ENCODE measurements at regions not wholly inside any gene's neighbourhood (a gene's known extent, or its start where the extent isn't known, plus 50 kb on each side); places are given as distances from the start of the nearest gene placed in this dataset.
"Not testable (repeated sequence)": the region's sequence is repeated elsewhere in the genome, so short reads cannot be mapped to it uniquely, and the experiment has no call there.

DNA sequence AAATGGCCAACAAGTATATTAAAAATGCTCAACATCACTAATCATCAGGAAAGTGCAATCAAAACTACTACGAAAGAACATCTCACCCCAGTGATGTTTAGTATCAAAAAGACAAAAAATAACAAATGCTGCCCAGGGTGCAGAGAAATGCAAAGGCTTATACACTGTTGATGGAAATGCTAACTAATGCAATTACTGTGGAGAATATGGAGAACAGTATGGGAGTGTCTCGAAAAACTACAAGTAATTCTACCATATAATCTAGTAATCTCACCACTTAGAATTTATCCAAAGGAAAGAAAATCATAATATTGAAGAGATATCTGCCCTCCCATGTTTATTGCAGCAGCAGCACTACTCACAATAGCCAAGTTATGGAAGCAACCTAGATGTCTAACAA, 246.5 kb upstream of the VLDLR start:
- POLR2A ChIA-PET = no interaction called here

DNA sequence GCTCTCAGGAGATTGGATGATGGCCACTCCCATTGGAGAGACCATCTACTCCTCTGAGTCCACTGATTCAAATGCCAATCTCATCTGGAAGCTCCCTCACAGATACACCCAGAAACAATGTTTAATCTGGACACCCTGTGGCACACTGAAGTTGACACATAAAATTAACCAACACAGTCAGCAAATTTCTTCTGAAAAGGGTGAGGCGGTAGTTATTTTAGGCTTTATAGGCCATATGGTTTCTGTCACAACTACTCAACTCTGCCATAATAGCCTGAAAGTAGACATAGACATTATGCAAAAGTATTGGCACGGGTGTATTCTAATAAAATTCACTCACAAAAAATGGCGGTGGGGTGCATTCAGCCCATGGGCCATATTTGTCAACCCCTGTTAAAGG, 244.5 kb upstream of the VLDLR start:
- no peaks in the 10 kb centered on the region for H3K4me1 Mint-ChIP-seq (ENCODE audit: low read depth)
- POLR2A ChIA-PET = no interaction called here
- no peak overlapping the region for H3K4me3 Mint-ChIP-seq
- H3K36me3 Mint-ChIP-seq (ENCODE audit: low read depth) = no peaks in the 10 kb centered on the region
- H3K9me3 Mint-ChIP-seq (ENCODE audit: insufficient read depth) = no peaks in the 10 kb centered on the region
- no peak overlapping the region for H3K27ac Mint-ChIP-seq
- no peak for ATAC-seq
- no peaks in the 10 kb centered on the region for H3K27me3 Mint-ChIP-seq (ENCODE audit: low read depth)
- CTCF ChIA-PET = no interaction called here
- no peak for DNase-seq

More for the DNA sequence above, 246.5 kb upstream of the VLDLR start:
- DNase-seq = no peak
- peaks cover 2% of the 10 kb centered on the region for H3K27me3 Mint-ChIP-seq (ENCODE audit: low read depth)
- CTCF ChIA-PET = no interaction called here
- no peaks in the 10 kb centered on the region for H3K4me1 Mint-ChIP-seq (ENCODE audit: low read depth)
- no peak overlapping the region for H3K4me3 Mint-ChIP-seq
- no peak overlapping the region for H3K27ac Mint-ChIP-seq
- no peaks in the 10 kb centered on the region for H3K36me3 Mint-ChIP-seq (ENCODE audit: low read depth)
- no peaks in the 10 kb centered on the region for H3K9me3 Mint-ChIP-seq (ENCODE audit: insufficient read depth)
- no peak for ATAC-seq

DNA sequence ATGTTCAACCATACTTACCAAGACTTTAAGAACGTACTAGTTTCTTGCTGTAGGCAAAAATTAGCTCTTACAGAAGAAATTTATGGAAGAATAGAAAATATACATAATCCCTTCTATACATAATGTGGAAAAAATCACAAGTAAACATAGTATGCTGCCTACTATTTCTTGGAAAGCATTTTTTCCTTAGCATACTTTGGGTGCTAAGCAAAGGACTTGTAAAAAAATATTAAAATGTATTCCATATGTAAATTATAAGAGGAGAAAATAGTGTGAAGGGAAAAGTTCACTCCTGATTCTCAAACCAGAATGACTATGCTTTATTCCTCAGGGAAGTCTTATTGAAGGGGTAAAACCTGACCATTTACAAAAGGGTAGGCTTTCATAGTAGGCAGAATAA, 243.8 kb upstream of the VLDLR start:
- DNase-seq = no peak
- no peaks in the 10 kb centered on the region for H3K4me1 Mint-ChIP-seq (ENCODE audit: low read depth)
- no peaks in the 10 kb centered on the region for H3K9me3 Mint-ChIP-seq (ENCODE audit: insufficient read depth)
- ChIA-PET CTCF (no interaction called here), POLR2A (no interaction called here)
- no peak overlapping the region for H3K27ac Mint-ChIP-seq
- no peaks in the 10 kb centered on the region for H3K36me3 Mint-ChIP-seq (ENCODE audit: low read depth)
- H3K27me3 Mint-ChIP-seq (ENCODE audit: low read depth) = no peaks in the 10 kb centered on the region
- no peak overlapping the region for H3K4me3 Mint-ChIP-seq
- ATAC-seq = no peak

DNA sequence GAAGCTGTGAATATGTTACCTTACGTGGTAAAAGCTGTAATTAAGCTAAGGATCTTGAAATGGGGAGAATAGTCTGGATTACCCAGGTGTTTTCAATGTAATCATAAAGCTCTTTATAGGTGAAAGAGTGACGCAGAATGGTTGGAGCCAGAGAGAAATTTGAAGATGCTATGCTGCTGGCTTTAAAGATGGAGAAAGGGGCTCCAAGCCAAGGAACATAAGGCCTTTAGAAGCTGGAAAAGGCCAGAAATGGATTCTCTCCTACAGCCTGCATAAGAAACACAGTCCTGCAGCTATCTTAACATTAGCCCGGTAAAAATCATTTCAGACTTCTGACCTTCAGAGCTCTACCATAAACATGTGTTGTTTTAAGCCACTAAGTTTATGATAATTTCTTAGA, 243.3 kb upstream of the VLDLR start:
- POLR2A ChIA-PET = no interaction called here
- no peaks in the 10 kb centered on the region for H3K4me1 Mint-ChIP-seq (ENCODE audit: low read depth)
- ATAC-seq (no peak), DNase-seq (no peak)
- no peaks in the 10 kb centered on the region for H3K36me3 Mint-ChIP-seq (ENCODE audit: low read depth)
- CTCF ChIA-PET = no interaction called here
- H3K9me3 Mint-ChIP-seq (ENCODE audit: insufficient read depth) = no peaks in the 10 kb centered on the region
- H3K27ac Mint-ChIP-seq = no peak overlapping the region
- H3K4me3 Mint-ChIP-seq = no peak overlapping the region
- peaks cover 1% of the 10 kb centered on the region for H3K27me3 Mint-ChIP-seq (ENCODE audit: low read depth)

DNA sequence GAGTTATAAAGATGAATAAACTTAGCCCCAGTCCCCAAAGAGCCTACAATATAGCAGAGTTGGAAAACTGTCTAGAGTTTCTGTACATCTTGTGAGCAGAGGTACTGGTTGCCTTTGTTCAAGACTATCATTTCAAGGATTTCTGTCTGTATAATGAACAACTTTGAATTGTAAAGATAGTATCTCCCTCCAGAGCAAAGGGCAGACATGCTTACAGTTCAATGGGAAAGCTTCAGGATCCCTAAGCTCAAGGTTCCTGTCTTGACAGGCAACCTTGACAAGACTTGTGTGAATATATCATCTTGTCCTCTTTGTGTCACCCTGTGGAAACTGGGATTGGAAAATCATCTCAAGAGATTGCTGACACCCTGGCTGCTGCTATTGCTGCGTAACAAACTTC, 242.8 kb upstream of the VLDLR start:
- no peaks in the 10 kb centered on the region for H3K4me1 Mint-ChIP-seq (ENCODE audit: low read depth)
- H3K27ac Mint-ChIP-seq = no peak overlapping the region
- ATAC-seq (no peak), DNase-seq (no peak)
- ChIA-PET POLR2A (no interaction called here), CTCF (no interaction called here)
- H3K4me3 Mint-ChIP-seq = no peak overlapping the region
- no peaks in the 10 kb centered on the region for H3K36me3 Mint-ChIP-seq (ENCODE audit: low read depth)
- H3K27me3 Mint-ChIP-seq (ENCODE audit: low read depth) = peaks cover 2% of the 10 kb centered on the region
- H3K9me3 Mint-ChIP-seq (ENCODE audit: insufficient read depth) = no peaks in the 10 kb centered on the region

DNA sequence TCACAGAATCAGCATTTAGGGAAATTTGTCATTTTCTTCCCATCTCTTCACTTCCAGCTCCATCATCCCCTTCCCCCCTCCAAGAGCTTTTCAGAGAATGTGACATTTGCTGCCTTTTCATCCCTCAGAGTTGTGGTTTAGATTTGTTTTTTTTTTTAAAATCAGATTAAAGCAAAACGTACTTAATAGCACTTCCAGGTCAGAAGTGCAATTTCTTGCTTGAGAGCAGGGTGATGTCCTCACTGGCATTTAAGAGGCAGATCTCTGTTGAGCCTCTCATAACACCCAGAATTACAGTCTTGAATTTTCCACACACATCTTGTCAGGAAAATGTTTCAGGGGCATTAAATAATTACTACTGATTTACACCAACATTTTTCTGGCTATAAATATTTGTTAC, 236.8 kb upstream of the VLDLR start:
- Mint-ChIP-seq H3K4me3 (no peak overlapping the region), H3K27ac (no peak overlapping the region), H3K4me1 (ENCODE audit: low read depth) (no peaks in the 10 kb centered on the region), H3K36me3 (ENCODE audit: low read depth) (no peaks in the 10 kb centered on the region), H3K9me3 (ENCODE audit: insufficient read depth) (no peaks in the 10 kb centered on the region), H3K27me3 (ENCODE audit: low read depth) (peaks cover 4% of the 10 kb centered on the region)
- POLR2A ChIA-PET = no interaction called here
- no peak for ATAC-seq
- DNase-seq = no peak
- CTCF ChIA-PET = no interaction called here

DNA sequence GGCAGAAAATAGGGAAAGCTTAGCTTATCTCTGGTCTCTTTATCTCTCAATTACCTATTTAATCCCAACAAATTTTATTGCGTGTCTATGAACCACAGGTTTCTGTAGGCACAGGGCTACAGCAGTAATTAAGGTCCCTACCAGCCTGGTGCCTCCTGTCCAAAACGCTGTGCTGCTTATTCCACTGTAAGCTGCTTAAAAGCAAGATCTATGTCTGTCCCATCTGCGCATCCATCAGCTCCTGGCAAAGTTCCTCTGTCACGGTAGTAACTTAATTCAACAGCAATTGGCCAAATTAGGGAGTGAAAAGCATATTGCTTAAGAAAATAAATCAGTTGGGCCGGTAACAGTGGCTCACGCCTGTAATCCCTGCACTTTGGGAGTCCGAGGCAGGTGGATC, 235.8 kb upstream of the VLDLR start:
- DNase-seq (no peak), ATAC-seq (no peak)
- Mint-ChIP-seq H3K27me3 (ENCODE audit: low read depth) (peaks cover 4% of the 10 kb centered on the region), H3K9me3 (ENCODE audit: insufficient read depth) (no peaks in the 10 kb centered on the region), H3K4me1 (ENCODE audit: low read depth) (no peaks in the 10 kb centered on the region), H3K27ac (no peak overlapping the region), H3K4me3 (no peak overlapping the region), H3K36me3 (ENCODE audit: low read depth) (no peaks in the 10 kb centered on the region)
- CTCF ChIA-PET = no interaction called here
- POLR2A ChIA-PET = no interaction called here

DNA sequence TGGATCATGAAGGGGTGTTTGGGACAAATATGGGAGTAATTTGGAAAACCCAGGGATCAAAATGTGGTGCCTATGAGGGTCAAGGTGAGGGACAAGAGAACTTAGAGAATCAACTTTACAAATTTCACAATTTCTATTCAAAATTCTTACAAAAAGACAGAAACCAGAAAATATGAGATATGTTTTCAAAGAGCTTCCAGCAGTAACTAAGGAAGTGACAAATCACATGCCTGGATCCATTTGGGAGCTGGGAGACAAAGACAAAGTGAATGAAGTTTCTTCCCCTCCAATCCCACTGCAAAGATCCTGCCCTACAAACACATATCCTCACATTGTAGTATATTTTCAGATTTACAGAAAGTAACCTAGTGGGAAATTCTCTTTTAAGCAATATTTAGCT, 235.0 kb upstream of the VLDLR start:
- ATAC-seq (no peak), DNase-seq (no peak)
- H3K27ac Mint-ChIP-seq = no peak overlapping the region
- H3K36me3 Mint-ChIP-seq (ENCODE audit: low read depth) = no peaks in the 10 kb centered on the region
- H3K27me3 Mint-ChIP-seq (ENCODE audit: low read depth) = peaks cover 4% of the 10 kb centered on the region
- ChIA-PET POLR2A (no interaction called here), CTCF (no interaction called here)
- no peak overlapping the region for H3K4me3 Mint-ChIP-seq
- H3K9me3 Mint-ChIP-seq (ENCODE audit: insufficient read depth) = no peaks in the 10 kb centered on the region
- no peaks in the 10 kb centered on the region for H3K4me1 Mint-ChIP-seq (ENCODE audit: low read depth)

DNA sequence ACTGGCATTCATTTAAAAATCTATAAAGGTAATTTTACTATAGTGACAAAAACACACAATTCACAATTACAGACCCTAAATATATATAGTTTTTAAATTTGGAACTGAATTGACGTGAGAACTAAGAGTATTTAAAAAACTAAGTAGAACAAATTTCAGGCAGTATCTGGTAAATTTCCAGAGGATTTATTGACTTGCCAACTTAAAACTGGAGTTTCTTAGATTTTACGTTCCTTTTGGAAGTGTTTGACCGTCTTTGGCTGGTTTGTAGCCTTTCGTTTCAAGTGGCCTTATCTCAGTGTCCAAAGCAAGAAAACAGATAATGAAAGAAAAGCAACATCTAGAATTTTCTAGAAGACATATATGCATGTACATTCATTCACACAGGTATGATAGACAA, 234.4 kb upstream of the VLDLR start:
- ATAC-seq (no peak), DNase-seq (no peak)
- Mint-ChIP-seq H3K27ac (no peak overlapping the region), H3K4me1 (ENCODE audit: low read depth) (no peaks in the 10 kb centered on the region), H3K4me3 (no peak overlapping the region), H3K36me3 (ENCODE audit: low read depth) (no peaks in the 10 kb centered on the region), H3K27me3 (ENCODE audit: low read depth) (peaks cover 4% of the 10 kb centered on the region), H3K9me3 (ENCODE audit: insufficient read depth) (no peaks in the 10 kb centered on the region)
- ChIA-PET CTCF (no interaction called here), POLR2A (no interaction called here)

DNA sequence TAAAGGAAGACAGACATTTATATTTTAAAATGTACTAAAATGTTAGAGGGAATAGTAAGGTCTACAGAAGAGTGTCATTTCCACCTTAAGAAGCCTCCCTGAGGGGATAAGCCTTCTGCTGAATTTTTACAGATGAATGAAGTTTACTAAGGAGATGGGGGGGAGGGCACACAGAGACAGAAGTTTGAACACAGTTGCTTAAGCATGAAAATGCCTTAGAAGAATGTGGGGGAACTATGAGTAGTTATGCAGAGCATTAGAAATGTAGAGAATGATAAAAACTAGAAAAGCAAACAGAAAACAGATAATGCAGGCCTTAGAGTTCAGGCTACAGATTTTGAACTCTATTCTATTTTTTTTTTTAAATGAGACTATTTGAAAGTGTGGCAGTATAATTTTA, 232.2 kb upstream of the VLDLR start:
- Mint-ChIP-seq H3K36me3 (ENCODE audit: low read depth) (no peaks in the 10 kb centered on the region), H3K4me3 (no peak overlapping the region), H3K27me3 (ENCODE audit: low read depth) (no peaks in the 10 kb centered on the region), H3K27ac (no peak overlapping the region), H3K9me3 (ENCODE audit: insufficient read depth) (no peaks in the 10 kb centered on the region), H3K4me1 (ENCODE audit: low read depth) (no peaks in the 10 kb centered on the region)
- no peak for DNase-seq
- no peak for ATAC-seq
- ChIA-PET CTCF (no interaction called here), POLR2A (no interaction called here)

DNA sequence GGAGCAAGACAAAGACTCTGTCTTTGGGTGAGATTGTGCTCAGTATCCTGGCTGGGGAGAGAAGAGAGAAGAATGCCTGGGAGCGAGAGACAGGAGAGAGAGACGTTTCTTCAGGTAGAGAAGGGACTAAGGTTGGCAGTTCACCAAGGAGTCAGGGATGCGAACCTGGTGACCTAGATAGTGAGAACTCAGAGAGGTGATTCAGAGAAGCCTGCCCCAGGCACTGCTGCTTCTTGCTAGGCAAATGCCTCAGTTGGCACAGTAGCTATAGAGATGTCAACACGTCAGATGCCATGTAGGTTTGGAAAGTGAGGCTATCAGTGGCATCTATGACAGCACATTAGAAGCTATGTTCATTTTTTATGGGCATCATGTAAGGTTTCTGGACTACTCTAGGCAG, 231.6 kb upstream of the VLDLR start:
- DNase-seq (no peak), ATAC-seq (no peak)
- H3K9me3 Mint-ChIP-seq (ENCODE audit: insufficient read depth) = no peaks in the 10 kb centered on the region
- no peak overlapping the region for H3K27ac Mint-ChIP-seq
- H3K4me3 Mint-ChIP-seq = no peak overlapping the region
- H3K4me1 Mint-ChIP-seq (ENCODE audit: low read depth) = no peaks in the 10 kb centered on the region
- no peaks in the 10 kb centered on the region for H3K27me3 Mint-ChIP-seq (ENCODE audit: low read depth)
- no peaks in the 10 kb centered on the region for H3K36me3 Mint-ChIP-seq (ENCODE audit: low read depth)
- CTCF ChIA-PET = no interaction called here
- POLR2A ChIA-PET = no interaction called here

DNA sequence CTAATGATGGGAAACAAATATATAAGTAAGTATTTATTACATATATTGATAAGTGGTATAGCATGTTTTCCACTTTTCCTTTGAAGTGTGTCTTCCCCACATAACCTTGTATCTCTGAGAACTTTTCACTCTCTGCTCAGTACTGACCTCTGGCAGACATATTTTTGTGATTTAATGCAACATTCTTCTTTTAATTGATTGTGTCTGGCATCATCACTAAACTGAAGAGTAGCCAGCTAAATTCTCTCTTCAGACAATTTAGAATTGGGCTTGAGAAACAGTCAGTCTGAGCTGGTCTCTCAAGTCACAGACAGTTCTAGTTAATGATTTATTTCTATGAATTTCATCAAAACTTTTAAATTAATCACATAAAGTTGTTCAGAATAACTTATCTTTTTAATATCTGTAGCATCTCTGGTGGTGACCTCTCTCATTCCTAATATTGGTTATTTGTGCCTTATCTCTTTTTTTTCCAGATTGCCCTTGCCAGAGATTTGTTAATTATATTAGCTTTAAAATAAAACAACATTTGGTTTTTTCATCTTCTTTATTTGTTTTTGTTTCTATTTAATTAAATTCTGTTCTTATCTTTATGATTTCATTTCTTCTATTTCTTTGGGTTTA, 230.0 kb upstream of the VLDLR start:
- H3K9me3 Mint-ChIP-seq (ENCODE audit: insufficient read depth); DNase-seq; H3K27me3 Mint-ChIP-seq (ENCODE audit: low read depth); POLR2A ChIA-PET; H3K36me3 Mint-ChIP-seq (ENCODE audit: low read depth); H3K27ac Mint-ChIP-seq; ATAC-seq; H3K4me3 Mint-ChIP-seq; H3K4me1 Mint-ChIP-seq (ENCODE audit: low read depth): not testable (repeated sequence)
- CTCF ChIA-PET = interaction anchor here (0.6 kb wide), 1 partner anchor 13 kb away, joined by 3 read pairs; no protein-coding TSS in a partner anchor

DNA sequence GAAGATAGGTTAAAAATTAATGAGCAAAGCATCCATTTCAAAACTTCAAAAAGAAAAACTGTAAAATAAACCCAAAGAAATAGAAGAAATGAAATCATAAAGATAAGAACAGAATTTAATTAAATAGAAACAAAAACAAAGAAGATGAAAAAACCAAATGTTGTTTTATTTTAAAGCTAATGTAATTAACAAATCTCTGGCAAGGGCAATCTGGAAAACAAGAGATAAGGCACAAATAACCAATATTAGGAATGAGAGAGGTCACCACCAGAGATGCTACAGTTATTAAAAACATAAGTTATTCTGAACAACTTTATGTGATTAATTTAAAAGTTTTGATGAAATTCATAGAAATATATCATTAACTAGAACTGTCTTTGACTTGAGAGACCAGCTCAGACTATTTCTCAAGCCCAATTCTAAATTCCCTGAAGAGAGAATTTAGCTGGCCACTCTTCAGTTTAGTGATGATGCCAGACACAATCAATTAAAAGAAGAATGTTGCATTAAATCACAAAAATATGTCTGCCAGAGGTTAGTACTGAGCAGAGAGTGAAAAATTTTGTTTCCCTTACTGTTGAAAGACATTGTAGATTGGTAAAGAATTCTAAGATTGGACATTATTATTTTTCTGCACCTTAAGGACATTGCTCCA, 227.4 kb upstream of the VLDLR start:
- H3K4me3 Mint-ChIP-seq, POLR2A ChIA-PET: not testable (repeated sequence)

More for the DNA sequence above, 227.4 kb upstream of the VLDLR start:
- H3K36me3 Mint-ChIP-seq (ENCODE audit: low read depth); H3K9me3 Mint-ChIP-seq (ENCODE audit: insufficient read depth); H3K4me1 Mint-ChIP-seq (ENCODE audit: low read depth); ATAC-seq; CTCF ChIA-PET; H3K27me3 Mint-ChIP-seq (ENCODE audit: low read depth); DNase-seq; H3K27ac Mint-ChIP-seq: not testable (repeated sequence)

All from activated CD8-positive, alpha-beta T cell treated with anti-CD3 and anti-CD28 coated beads, Interleukin-2, amount 10 ng/mL, durations not matched to agents 7 days and 5 days (primary cell).